KMS-11 (cell line): ENCODE measurements at regions not wholly inside any gene's neighbourhood (a gene's known extent, or its start where the extent isn't known, plus 50 kb on each side); places are given as distances from the start of the nearest gene placed in this dataset.

Experiments
- H2AFZ ChIP-seq: fragments of 200-600 bp; sonication (generic); 2 replicates; pipeline ENCODE4 v1.6.1; 2016; ENCODE audit warnings: antibody characterized with exemption, mixed run types, low read depth
- H3K27ac ChIP-seq: fragments of 200-600 bp; sonication (generic); 2 replicates; pipeline ENCODE4 v1.6.1; 2016; ENCODE audit warnings: mild to moderate bottlenecking, mixed run types
- H3K27me3 ChIP-seq: fragments of 200-600 bp; sonication (generic); 2 replicates; pipeline ENCODE4 v1.6.1; 2017; ENCODE audit warnings: mild to moderate bottlenecking, low read depth, mixed run types, moderate library complexity; ENCODE audit not compliant: insufficient read depth
- H3K36me3 ChIP-seq: fragments of 200-600 bp; sonication (generic); 2 replicates; pipeline ENCODE4 v1.6.1; 2017; ENCODE audit warnings: mild to moderate bottlenecking, mixed run types; ENCODE audit not compliant: insufficient read depth
- H3K4me1 ChIP-seq: fragments of 200-600 bp; sonication (generic); 2 replicates; pipeline ENCODE4 v1.6.1; 2016; ENCODE audit warnings: mild to moderate bottlenecking, low read depth, mixed run types; ENCODE audit not compliant: poor library complexity, severe bottlenecking
- H3K4me2 ChIP-seq: fragments of 200-600 bp; sonication (generic); 2 replicates; pipeline ENCODE4 v1.7.0; 2016; ENCODE audit warnings: mild to moderate bottlenecking, mixed run types
- H3K4me3 ChIP-seq: fragments of 200-600 bp; sonication (generic); IDR thresholded peaks from 2 replicates; pipeline ENCODE4 v1.6.1; 2017; ENCODE audit warnings: low read depth, low read length, mixed read lengths; ENCODE audit not compliant: insufficient read depth
- H3K79me2 ChIP-seq: fragments of 200-600 bp; sonication (generic); 2 replicates; pipeline ENCODE4 v1.6.1; 2016; ENCODE audit warnings: low read depth, mixed run types; ENCODE audit not compliant: insufficient read depth
- H3K9ac ChIP-seq: fragments of 200-600 bp; sonication (generic); 2 replicates; pipeline ENCODE4 v1.6.1; 2016; ENCODE audit warnings: mild to moderate bottlenecking, mixed run types
- H4K20me1 ChIP-seq: fragments of 200-600 bp; sonication (generic); 2 replicates; pipeline ENCODE4 v1.6.1; 2016; ENCODE audit warnings: mild to moderate bottlenecking, mixed run types; ENCODE audit not compliant: insufficient read depth
- TF ChIP-seq, protein P1 (sequence below): fragments of 200-600 bp; sonication (generic); conservative IDR thresholded peaks from 2 replicates; pipeline ENCODE4 v1.6.1; 2017; ENCODE audit warnings: low read depth, mild to moderate bottlenecking, antibody characterized with exemption, low read length, moderate library complexity, mixed read lengths

DNA sequence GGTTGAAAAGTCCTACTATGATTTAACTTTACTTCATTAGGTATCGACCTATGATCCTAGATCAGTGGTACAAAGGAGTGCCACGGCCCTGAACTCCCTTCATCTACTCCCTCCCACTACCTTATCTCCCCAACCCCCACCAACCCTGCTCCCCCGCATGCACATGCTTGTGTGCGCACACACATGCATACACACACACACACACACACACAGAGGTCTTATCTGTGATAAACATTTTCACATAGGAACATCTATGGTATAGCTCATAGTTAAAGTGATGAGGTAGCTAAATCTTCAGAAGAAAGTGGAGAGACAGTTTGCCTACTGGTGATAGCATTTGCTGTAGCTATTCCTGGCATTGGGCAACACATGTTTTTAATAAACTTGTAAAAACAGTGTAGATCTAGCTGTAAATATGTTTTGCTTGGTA is 471.3 kb downstream of the ZEB2 start:
- H3K4me2 ChIP-seq, result no peak overlapping the region
- H3K36me3 ChIP-seq, result no peaks in the 10 kb centered on the region
- H3K4me3 ChIP-seq, result no peak overlapping the region
- no peak overlapping the region for H2AFZ ChIP-seq
- no peaks in the 10 kb centered on the region for H3K79me2 ChIP-seq
- no peaks in the 10 kb centered on the region for H4K20me1 ChIP-seq
- no peaks in the 10 kb centered on the region for H3K27me3 ChIP-seq
- TF ChIP-seq, protein P1, sequence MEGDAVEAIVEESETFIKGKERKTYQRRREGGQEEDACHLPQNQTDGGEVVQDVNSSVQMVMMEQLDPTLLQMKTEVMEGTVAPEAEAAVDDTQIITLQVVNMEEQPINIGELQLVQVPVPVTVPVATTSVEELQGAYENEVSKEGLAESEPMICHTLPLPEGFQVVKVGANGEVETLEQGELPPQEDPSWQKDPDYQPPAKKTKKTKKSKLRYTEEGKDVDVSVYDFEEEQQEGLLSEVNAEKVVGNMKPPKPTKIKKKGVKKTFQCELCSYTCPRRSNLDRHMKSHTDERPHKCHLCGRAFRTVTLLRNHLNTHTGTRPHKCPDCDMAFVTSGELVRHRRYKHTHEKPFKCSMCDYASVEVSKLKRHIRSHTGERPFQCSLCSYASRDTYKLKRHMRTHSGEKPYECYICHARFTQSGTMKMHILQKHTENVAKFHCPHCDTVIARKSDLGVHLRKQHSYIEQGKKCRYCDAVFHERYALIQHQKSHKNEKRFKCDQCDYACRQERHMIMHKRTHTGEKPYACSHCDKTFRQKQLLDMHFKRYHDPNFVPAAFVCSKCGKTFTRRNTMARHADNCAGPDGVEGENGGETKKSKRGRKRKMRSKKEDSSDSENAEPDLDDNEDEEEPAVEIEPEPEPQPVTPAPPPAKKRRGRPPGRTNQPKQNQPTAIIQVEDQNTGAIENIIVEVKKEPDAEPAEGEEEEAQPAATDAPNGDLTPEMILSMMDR, result no peak
- no peaks in the 10 kb centered on the region for H3K4me1 ChIP-seq
- H3K9ac ChIP-seq, result no peak overlapping the region
- H3K27ac ChIP-seq, result no peak overlapping the region

DNA sequence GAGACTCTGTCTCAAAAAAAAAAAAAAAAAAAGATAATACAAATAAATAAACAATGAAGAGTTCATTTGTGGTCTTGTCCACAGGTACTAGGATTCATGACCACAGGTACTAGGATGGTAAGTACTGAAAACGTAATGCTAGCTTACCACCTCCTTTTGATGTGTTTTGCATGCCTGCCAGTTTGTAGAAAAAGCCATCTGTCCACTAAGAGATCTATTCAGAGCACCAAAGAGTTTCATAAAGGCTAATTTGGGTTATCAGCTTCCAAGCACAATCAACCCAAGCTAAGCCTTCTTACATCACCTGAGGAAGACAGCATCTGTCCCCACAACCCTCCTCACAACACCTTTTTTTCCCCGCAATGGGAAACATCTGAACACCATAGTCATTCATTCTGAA is 477.2 kb downstream of the ZEB2 start:
- Histone ChIP-seq H3K4me2 (no peak overlapping the region), H3K9ac (no peak overlapping the region), H3K36me3 (no peaks in the 10 kb centered on the region), H3K79me2 (no peaks in the 10 kb centered on the region), H3K27me3 (no peaks in the 10 kb centered on the region), H4K20me1 (no peaks in the 10 kb centered on the region), H3K4me3 (no peak overlapping the region), H3K27ac (no peak overlapping the region), H2AFZ (no peak overlapping the region), H3K4me1 (no peaks in the 10 kb centered on the region)
- TF ChIP-seq, protein P1, result no peak

DNA sequence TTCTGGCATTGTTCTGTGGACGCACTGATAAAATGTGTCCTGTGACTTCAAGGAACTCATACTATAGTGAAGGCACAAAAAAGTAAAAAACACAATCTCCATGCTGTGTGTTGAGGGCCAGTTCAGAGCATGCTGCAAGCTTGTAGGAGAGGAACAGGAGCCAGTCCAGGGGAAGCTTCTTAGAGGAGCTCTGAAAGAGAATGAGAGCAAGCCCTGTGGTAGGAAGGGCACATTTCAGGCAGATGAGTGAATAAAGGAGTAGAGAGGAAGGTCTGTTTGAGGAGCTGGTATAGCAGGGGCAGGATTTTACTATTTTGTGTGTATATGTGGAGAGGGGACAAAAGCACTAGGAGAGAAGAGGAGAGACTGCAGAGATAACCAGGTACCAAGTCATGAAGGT is 478.3 kb downstream of the ZEB2 start:
- H2AFZ ChIP-seq, result no peak overlapping the region
- H3K4me1 ChIP-seq, result no peaks in the 10 kb centered on the region
- H3K4me3 ChIP-seq, result no peak overlapping the region
- no peaks in the 10 kb centered on the region for H3K36me3 ChIP-seq
- H3K27ac ChIP-seq, result no peak overlapping the region
- H4K20me1 ChIP-seq, result no peaks in the 10 kb centered on the region
- no peaks in the 10 kb centered on the region for H3K27me3 ChIP-seq
- H3K9ac ChIP-seq, result no peak overlapping the region
- TF ChIP-seq, protein P1, result no peak
- no peak overlapping the region for H3K4me2 ChIP-seq
- no peaks in the 10 kb centered on the region for H3K79me2 ChIP-seq

DNA sequence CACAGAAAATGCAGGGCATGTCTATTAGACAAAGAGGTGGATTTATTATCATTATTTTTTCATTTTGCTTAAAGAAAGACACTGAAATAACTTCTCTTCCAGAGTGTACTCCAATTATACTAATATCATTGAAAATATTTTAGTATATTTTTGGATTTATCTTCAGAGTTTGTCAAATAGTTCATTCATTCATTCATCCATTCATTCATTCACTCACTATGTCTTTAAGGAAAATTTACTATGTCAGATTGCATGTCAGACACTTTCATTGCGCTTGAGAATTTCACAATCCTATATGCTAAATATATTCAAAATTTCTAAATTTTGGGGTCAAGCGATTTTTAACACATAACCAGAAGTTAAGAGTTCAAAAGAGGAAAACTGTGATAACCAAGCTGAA is 479.1 kb downstream of the ZEB2 start:
- TF ChIP-seq, protein P1, result no peak
- Histone ChIP-seq H4K20me1 (no peaks in the 10 kb centered on the region), H3K27me3 (no peaks in the 10 kb centered on the region), H3K27ac (no peak overlapping the region), H3K36me3 (no peaks in the 10 kb centered on the region), H3K4me1 (no peaks in the 10 kb centered on the region), H3K9ac (no peak overlapping the region), H2AFZ (no peak overlapping the region), H3K4me2 (no peak overlapping the region), H3K4me3 (no peak overlapping the region), H3K79me2 (no peaks in the 10 kb centered on the region)
